ENCODE measurements at regions not wholly inside any gene's neighbourhood (a gene's known extent, or its start where the extent isn't known, plus 50 kb on each side); places are given as distances from the start of the nearest gene placed in this dataset.
A peak's percentile ranks its signal among the peaks of the same experiment; 100 is the strongest.

GRCh38 chr7:24521917-24522623 is 51.2 kb upstream of the PALS2 start:
- peak; percentile 77 for DNase-seq (ENCODE audit: low read depth, low spot score)

All from ELF-1 (cell line).